Tibial artery (tissue), 4 donors: ENCODE measurements at regions not wholly inside any gene's neighbourhood (a gene's known extent, or its start where the extent isn't known, plus 50 kb on each side); places are given as distances from the start of the nearest gene placed in this dataset.
"Not testable (repeated sequence)": the region's sequence is repeated elsewhere in the genome, so short reads cannot be mapped to it uniquely, and the experiment has no call there.

ENCODE experiments used
- DNase-seq, 2 donors: peaks; one replicate each; pipeline ENCODE4 v3.0.0-alpha.2; 2019
- H3K27ac ChIP-seq, 2 donors: fragments of 200-600 bp; sonication (generic) in 1 of 2; 1 replicate in 1 of 2; 2 replicates in 1 of 2; pipeline ENCODE4 v1.5.1; 2018 to 2019; ENCODE audit warnings: mild to moderate bottlenecking in 1 of 2
- H3K27me3 ChIP-seq, 2 donors: fragments of 200-600 bp; sonication (generic) in 1 of 2; one replicate each; pipeline versions ENCODE4 v1.5.1 to v1.6.0; 2016 to 2019
- H3K36me3 ChIP-seq, 3 donors: fragments of 200-600 bp; sonication (generic) in 2 of 3; one replicate each; pipeline ENCODE4 v1.5.1; 2016 to 2019; ENCODE audit warnings: mild to moderate bottlenecking in 2 of 3
- H3K4me1 ChIP-seq, 4 donors: fragments of 200-600 bp; sonication (generic) in 2 of 4; 1 replicate in 3 of 4; 2 replicates in 1 of 4; pipeline ENCODE4 v1.5.1; 2016 to 2019
- H3K4me3 ChIP-seq, 2 donors: fragments of 200-600 bp; sonication (generic) in 1 of 2; 1 replicate in 1 of 2; 2 replicates in 1 of 2; pipeline ENCODE4 v1.5.1; 2018 to 2019; ENCODE audit warnings: mild to moderate bottlenecking in 2 of 2
- H3K9me3 ChIP-seq, 3 donors: fragments of 200-600 bp; sonication (generic) in 1 of 3; one replicate each; pipeline ENCODE4 v1.5.1; 2016 to 2019
- CTCF ChIP-seq, 2 experiments: fragments of 200-600 bp in 1 of 2; fragments of 450-650 bp in 1 of 2; IDR thresholded peaks; one replicate each; pipeline ENCODE4 v1.5.1; 2017 to 2019; ENCODE audit warnings: antibody characterized with exemption in 2 of 2, mild to moderate bottlenecking in 1 of 2, moderate library complexity in 1 of 2
- intact Hi-C: fragments of 100-400 bp; cut with DNase I; formaldehyde crosslinking; loops from one replicate; pipeline ENCODE4 v1.15.0; 2023; ENCODE audit warnings: low total_unique reads

DNA sequence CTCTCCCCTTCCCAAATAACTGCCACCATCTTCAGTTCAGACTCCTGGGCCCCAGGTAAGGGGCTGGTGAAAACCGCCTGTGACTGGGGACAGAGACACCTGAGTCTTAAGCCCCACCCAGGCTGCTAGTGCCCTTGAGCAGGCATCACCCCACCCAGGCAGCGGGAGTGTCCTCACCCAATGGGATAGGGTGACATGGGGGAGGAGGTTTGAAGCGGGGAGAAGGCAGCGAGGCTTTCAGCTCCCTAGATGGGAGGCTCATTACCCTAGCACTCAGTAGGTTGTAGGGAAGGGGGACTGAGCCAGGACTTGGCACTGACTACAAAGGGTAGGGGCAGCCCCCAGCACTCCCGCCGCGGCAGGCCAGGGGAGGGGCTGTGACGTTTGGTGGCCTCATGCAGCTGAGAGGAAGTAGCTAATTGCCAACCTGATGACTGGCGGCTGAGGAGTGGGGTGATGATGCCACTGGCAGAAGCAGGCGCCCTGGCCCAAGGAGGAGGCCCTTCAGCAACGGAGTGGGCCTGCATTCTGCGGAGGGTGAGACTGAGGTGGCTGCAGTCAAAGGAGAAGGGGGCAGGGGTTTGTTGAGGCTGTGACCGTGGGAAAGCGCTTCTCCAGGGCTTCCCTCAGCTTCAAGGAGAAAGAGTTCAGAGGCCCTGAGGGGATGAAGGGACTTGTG, 126.9 kb downstream of the MRPL14 start:
- no peak for TF ChIP-seq CTCF (IDR thresholded peaks at IDR 0.05)
- Histone ChIP-seq H3K27me3 (peaks cover 0 to 48% of the 10 kb centered on the region in 2 donors), H3K4me3 (no peak overlapping the region), H3K9me3 (no peaks in the 10 kb centered on the region), H3K36me3 (no peaks in the 10 kb centered on the region), H3K27ac (no peak overlapping the region), H3K4me1 (peaks cover 0 to 17% (median 13%) of the 10 kb centered on the region in 4 donors)
- intact Hi-C loops = no loop called here
- DNase-seq = no peak

DNA sequence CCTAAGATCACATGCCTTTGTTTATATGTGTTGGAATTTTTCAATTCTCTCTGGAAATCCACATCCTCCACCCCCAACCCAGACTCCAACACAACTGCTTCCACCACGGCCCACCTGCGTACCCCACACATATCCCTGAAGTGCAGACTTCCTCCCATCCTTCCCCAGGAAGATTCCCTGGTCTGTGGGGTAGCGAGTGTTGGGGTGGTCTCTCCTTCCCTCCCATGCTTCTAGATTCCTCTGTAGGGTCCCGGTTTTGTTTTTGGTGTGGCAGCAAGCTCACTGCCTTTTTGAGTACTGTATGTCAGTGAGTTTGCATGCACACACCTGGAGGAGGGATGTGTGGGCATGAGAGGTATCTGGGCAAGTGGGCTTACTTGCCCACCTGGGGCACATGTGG, 127.6 kb downstream of the MRPL14 start:
- intact Hi-C loops = no loop called here

DNA sequence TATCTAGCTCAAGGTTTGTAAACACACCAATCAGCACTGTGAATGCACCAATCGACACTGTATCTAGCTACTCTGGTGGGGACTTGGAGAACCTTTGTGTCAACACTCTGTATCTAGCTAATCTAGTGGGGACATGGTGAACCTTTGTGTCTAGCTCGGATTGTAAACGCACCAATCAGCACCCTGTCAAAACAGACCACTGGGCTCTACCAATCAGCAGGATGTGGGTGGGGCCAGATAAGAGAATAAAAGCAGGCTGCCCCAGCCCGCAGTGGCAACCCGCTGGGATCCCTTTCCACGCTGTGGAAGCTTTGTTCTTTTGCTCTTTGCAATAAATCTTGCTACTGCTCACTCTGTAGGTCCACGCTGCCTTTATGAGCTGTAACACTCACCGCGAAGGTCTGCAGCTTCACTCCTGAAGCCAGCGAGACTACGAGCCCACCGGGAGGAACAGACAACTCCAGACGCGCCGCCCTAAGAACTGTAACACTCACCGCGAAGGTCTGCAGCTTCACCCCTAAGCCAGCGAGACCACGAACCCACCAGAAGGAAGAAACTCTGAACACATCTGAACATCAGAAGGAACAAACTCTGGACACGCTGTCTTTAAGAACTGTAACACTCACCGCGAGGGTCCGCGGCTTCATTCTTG, 128.5 kb downstream of the MRPL14 start:
- H3K36me3 ChIP-seq, H3K9me3 ChIP-seq, H3K4me3 ChIP-seq, intact Hi-C loops, H3K27ac ChIP-seq: not testable (repeated sequence)
- H3K27me3 ChIP-seq = peaks cover 0 to 37% of the 10 kb centered on the region in 2 donors
- peaks cover 0 to 17% (median 13%) of the 10 kb centered on the region in 4 donors for H3K4me1 ChIP-seq
- peak; percentile 0 to 33 for DNase-seq

More for the DNA sequence above, 127.6 kb downstream of the MRPL14 start:
- Histone ChIP-seq H3K4me3 (no peak overlapping the region), H3K9me3 (no peaks in the 10 kb centered on the region), H3K27ac (no peak overlapping the region), H3K27me3 (peaks cover 0 to 42% of the 10 kb centered on the region in 2 donors), H3K4me1 (peaks cover 0 to 17% (median 13%) of the 10 kb centered on the region in 4 donors), H3K36me3 (no peaks in the 10 kb centered on the region)
- TF ChIP-seq CTCF (IDR thresholded peaks at IDR 0.05) = no peak
- peak in 1 of 2 donors; percentile 29 for DNase-seq

DNA sequence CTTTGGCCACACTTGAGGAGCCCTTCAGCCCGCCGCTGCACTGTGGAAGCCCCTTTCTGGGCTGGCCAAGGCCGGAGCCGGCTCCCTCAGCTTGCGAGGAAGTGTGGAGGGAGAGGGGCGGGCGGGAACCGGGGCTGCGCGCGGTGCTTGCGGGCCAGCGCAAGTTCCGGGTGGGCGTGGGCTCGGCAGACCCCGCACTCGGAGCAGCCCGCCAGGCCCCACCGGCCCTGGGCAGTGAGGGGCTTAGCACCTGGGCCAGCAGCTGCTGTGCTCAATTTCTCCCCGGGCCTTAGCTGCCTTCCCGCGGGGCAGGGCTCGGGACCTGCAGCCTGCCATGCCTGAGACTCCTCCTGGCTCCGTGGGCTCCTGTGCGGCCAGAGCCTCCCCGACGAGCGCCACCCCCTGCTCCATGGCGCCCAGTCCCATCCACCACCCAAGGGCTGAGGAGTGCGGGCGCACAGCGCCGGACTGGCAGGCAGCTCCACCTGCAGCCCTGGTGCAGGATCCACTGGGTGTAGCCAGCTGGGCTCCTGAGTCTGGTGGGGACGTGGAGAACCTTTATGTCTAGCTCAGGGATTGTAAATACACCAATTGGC, 129.2 kb downstream of the MRPL14 start:
- Histone ChIP-seq H3K4me1 (peaks cover 0 to 19% (median 14%) of the 10 kb centered on the region in 4 donors), H3K27me3 (peaks cover 0 to 30% of the 10 kb centered on the region in 2 donors)
- H3K36me3 ChIP-seq, H3K9me3 ChIP-seq, intact Hi-C loops, H3K27ac ChIP-seq, H3K4me3 ChIP-seq: not testable (repeated sequence)
- DNase-seq = peak; percentile 11 to 50

- peaks cover 0 to 17% (median 9%) of the 10 kb centered on the region in 4 donors for H3K4me1 ChIP-seq
- H3K27ac ChIP-seq = no peak overlapping the region
- intact Hi-C loops = no loop called here
- no peak for TF ChIP-seq CTCF (IDR thresholded peaks at IDR 0.05)
- DNase-seq = peak in 1 of 2 donors; percentile 7
- H3K9me3 ChIP-seq = no peaks in the 10 kb centered on the region
- no peak overlapping the region for H3K4me3 ChIP-seq
- peaks cover 0 to 22% of the 10 kb centered on the region in 2 donors for H3K27me3 ChIP-seq
- no peaks in the 10 kb centered on the region for H3K36me3 ChIP-seq
Measured at GRCh38 chr6:43997345-43997677, 129.9 kb downstream of the MRPL14 start.

DNA sequence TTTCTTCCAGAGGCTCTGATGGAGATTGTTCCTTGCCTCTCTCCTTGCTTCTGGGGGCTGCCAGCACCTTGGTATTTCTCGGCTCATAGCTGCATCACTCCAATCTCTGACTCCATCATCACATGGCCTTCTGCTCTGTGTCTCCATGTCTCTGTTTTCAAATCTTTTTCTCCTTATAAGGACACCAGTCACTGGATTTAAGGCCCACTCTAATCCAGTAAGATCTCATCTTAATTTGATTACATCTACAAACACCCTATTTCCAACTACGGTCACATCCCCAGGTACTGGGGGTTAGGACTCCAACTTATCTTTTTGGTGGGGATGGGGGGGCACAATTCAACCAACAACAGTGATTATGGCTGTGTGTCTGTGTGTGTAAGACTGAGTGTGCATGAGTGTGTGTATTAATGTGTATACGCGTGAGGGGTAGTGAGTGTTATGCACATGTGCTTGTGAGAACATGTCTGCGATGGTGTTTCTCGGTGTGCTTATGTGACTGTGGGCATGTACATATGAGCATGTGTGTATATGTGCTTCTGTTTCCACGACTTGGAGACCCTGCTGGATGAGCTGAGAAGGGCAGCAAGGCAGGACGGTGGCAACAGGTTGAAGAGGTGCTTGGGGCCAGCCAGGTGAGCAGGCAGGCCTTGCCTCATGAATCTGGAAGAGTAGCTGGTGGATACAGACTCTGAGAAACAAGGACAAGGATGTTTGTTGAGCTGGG, 130.5 kb downstream of the MRPL14 start:
- Histone ChIP-seq H3K4me3 (no peak overlapping the region), H3K27me3 (peaks cover 0 to 17% of the 10 kb centered on the region in 2 donors), H3K4me1 (peaks cover 0 to 11% (median 4%) of the 10 kb centered on the region in 4 donors), H3K36me3 (no peaks in the 10 kb centered on the region), H3K9me3 (no peaks in the 10 kb centered on the region), H3K27ac (no peak overlapping the region)
- DNase-seq = peak; percentile 0 to 46
- intact Hi-C loops = no loop called here
- no peak for TF ChIP-seq CTCF (IDR thresholded peaks at IDR 0.05)
